H1 (cell line): ENCODE measurements at regions not wholly inside any gene's neighbourhood (a gene's known extent, or its start where the extent isn't known, plus 50 kb on each side); places are given as distances from the start of the nearest gene placed in this dataset.

Experiments
- KDM4A ChIP-seq: IDR thresholded peaks from one replicate; pipeline ENCODE4 v1.7.1; 2012; ENCODE audit warnings: low read depth, mild to moderate bottlenecking, moderate library complexity, low read length, inconsistent platforms; ENCODE audit not compliant: severe bottlenecking
- SIRT6 ChIP-seq: IDR thresholded peaks from one replicate; pipeline ENCODE4 v1.7.1; 2012; ENCODE audit warnings: low read length, inconsistent platforms
- SUZ12 ChIP-seq: fragments of 200-600 bp; sonication (generic); IDR thresholded peaks from 2 replicates; pipeline ENCODE4 v1.6.1; 2012; ENCODE audit warnings: mild to moderate bottlenecking, inconsistent platforms, low read length, moderate library complexity, mixed read lengths
- TAF7 ChIP-seq: optimal IDR thresholded peaks from 2 replicates; pipeline ENCODE3; 2011; ENCODE audit warnings: low read depth, mild to moderate bottlenecking, inconsistent platforms, low read length, moderate library complexity, borderline replicate concordance
- TF ChIP-seq, protein P1 (sequence below): IDR thresholded peaks from 2 replicates; pipeline ENCODE4 v1.6.1; 2012; ENCODE audit warnings: low read length, inconsistent platforms

GRCh38 chr10:84706875-84707274, 378.5 kb downstream of the CCSER2 start (continued):
- TF ChIP-seq, protein P1, sequence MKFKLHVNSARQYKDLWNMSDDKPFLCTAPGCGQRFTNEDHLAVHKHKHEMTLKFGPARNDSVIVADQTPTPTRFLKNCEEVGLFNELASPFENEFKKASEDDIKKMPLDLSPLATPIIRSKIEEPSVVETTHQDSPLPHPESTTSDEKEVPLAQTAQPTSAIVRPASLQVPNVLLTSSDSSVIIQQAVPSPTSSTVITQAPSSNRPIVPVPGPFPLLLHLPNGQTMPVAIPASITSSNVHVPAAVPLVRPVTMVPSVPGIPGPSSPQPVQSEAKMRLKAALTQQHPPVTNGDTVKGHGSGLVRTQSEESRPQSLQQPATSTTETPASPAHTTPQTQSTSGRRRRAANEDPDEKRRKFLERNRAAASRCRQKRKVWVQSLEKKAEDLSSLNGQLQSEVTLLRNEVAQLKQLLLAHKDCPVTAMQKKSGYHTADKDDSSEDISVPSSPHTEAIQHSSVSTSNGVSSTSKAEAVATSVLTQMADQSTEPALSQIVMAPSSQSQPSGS = no peak
- TF ChIP-seq SIRT6 (no peak), TAF7 (no peak), SUZ12 (no peak), KDM4A (no peak)
